GM12878 (cell line): ENCODE measurements at regions not wholly inside any gene's neighbourhood (a gene's known extent, or its start where the extent isn't known, plus 50 kb on each side); places are given as distances from the start of the nearest gene placed in this dataset.

Experiments used
- ATAC-seq: fragments of 200-7000 bp; cut with Tn5 transposase; 3 replicates; pipeline ENCODE4 v1.9.1; 2020; ENCODE audit warnings: mild to moderate bottlenecking, moderate library complexity
- BruUV-seq: library from RNA; stranded (reverse); fragments of 400-500 nt; replicated peaks from 2 replicates; lab custom pipeline; 2021; lab: Mats Ljungman, UMichigan
- CTCF ChIA-PET: fragments of 300-600 bp; sonication (Branson Sonifier 250); formaldehyde crosslinking; extraction: SDS; loops from one replicate; lab custom pipeline; 2021; ENCODE audit warnings: inconsistent platforms; lab: Yijun Ruan, JAX
- POLR2A ChIA-PET: fragments of 350-600 bp; formaldehyde crosslinking; extraction: SDS; loops from one replicate; lab custom pipeline; 2021; ENCODE audit warnings: inconsistent platforms; lab: Charles Lee
- RAD21 ChIA-PET: fragments of 300-600 bp; sonication (Branson Sonifier 250); formaldehyde crosslinking; loops from one replicate; lab custom pipeline; 2023; ENCODE audit warnings: antibody characterized with exemption; ENCODE audit not compliant: unreplicated experiment; lab: Charles Lee
- SMC1A ChIA-PET: fragments of 300-600 bp; sonication (Branson Sonifier 250); formaldehyde crosslinking; loops from one replicate; lab custom pipeline; 2023; ENCODE audit not compliant: unreplicated experiment, uncharacterized antibody; lab: Charles Lee
- DNase-seq: peaks from one replicate; pipeline ENCODE4 v3.0.0-alpha.2; 2011; ENCODE audit warnings: low read depth, low spot score
- FAIRE-seq: peaks from 3 replicates; lab custom pipeline; 2011; peaks lifted over from hg19 to GRCh38; lab: Jason Lieb, UNC
- H2AFZ ChIP-seq: 2 replicates; pipeline ENCODE4 v1.6.0; 2011; ENCODE audit warnings: low read depth, low read length, control low read depth; ENCODE audit not compliant: control insufficient read depth
- H3K27ac ChIP-seq: 2 replicates; pipeline ENCODE4 v1.5.1; 2011; ENCODE audit warnings: control low read depth; ENCODE audit not compliant: control insufficient read depth, insufficient read depth
- H3K27me3 ChIP-seq, 2 experiments: replicated peaks in 1 of 2; 2 replicates each; pipeline versions ENCODE4 v1.6.0 to v1.6.1; 2011; ENCODE audit warnings: low read length in 1 of 2; ENCODE audit not compliant: control insufficient read depth in 2 of 2, insufficient read depth in 2 of 2
- H3K36me3 ChIP-seq, 2 experiments: 2 replicates each; pipeline ENCODE4 v1.5.1; 2011; ENCODE audit warnings: low read length in 1 of 2; ENCODE audit not compliant: control insufficient read depth in 2 of 2, insufficient read depth in 2 of 2
- H3K4me1 ChIP-seq: 2 replicates; pipeline ENCODE4 v1.6.1; 2011; ENCODE audit warnings: mild to moderate bottlenecking, low read length, moderate library complexity, mixed read lengths; ENCODE audit not compliant: control insufficient read depth, insufficient read depth
- H3K4me2 ChIP-seq: 2 replicates; pipeline ENCODE4 v1.6.0; 2011; ENCODE audit warnings: control low read depth; ENCODE audit not compliant: control insufficient read depth, insufficient read depth
- H3K4me3 ChIP-seq: fragments of 200-600 bp; sonication (generic); 2 replicates; pipeline ENCODE4 v1.5.1; 2016
- H3K79me2 ChIP-seq: 2 replicates; pipeline ENCODE4 v1.6.0; 2011; ENCODE audit warnings: low read length; ENCODE audit not compliant: control insufficient read depth, insufficient read depth
- H3K9ac ChIP-seq: 2 replicates; pipeline ENCODE4 v1.8.0; 2011; ENCODE audit warnings: low read length, control low read depth, mixed read lengths; ENCODE audit not compliant: control insufficient read depth, insufficient read depth
- H3K9me3 ChIP-seq: replicated peaks from 3 replicates; pipeline ENCODE4 v1.5.1; 2011; ENCODE audit warnings: mild to moderate bottlenecking, low read length; ENCODE audit not compliant: control insufficient read depth, insufficient read depth
- H4K20me1 ChIP-seq: 2 replicates; pipeline ENCODE4 v1.6.0; 2011; ENCODE audit not compliant: control insufficient read depth, insufficient read depth
- CBX5 ChIP-seq: sonication (generic); IDR thresholded peaks from 2 replicates; pipeline ENCODE4 v1.6.1; 2016; ENCODE audit warnings: low read depth, moderate library complexity, mild to moderate bottlenecking, inconsistent platforms
- CHD4 ChIP-seq: fragments of 200-600 bp; sonication (generic); IDR thresholded peaks from 2 replicates; pipeline ENCODE4 v1.6.1; 2016; ENCODE audit warnings: mild to moderate bottlenecking
- CREB1 ChIP-seq: IDR thresholded peaks from 2 replicates; pipeline ENCODE4 v1.6.1; 2012; ENCODE audit warnings: low read depth, mild to moderate bottlenecking, inconsistent platforms
- CREM ChIP-seq: IDR thresholded peaks from 2 replicates; pipeline ENCODE4 v1.6.1; 2014; ENCODE audit warnings: antibody characterized with exemption, low read depth
- IRF4 ChIP-seq: IDR thresholded peaks from 2 replicates; pipeline ENCODE4 v1.6.1; 2011; ENCODE audit warnings: low read depth, low read length
- JUND ChIP-seq: IDR thresholded peaks from 2 replicates; pipeline ENCODE4 v1.6.1; 2012; ENCODE audit warnings: low read depth, mild to moderate bottlenecking, low read length, improper control_type of control experiment, moderate library complexity
- RCOR1 ChIP-seq: conservative IDR thresholded peaks from 2 replicates; pipeline ENCODE4 v1.6.1; 2012; ENCODE audit warnings: low read depth, low read length, improper control_type of control experiment
- RUNX3 ChIP-seq: IDR thresholded peaks from 2 replicates; pipeline ENCODE4 v1.6.1; 2012; ENCODE audit warnings: low read length, inconsistent platforms
- SP1 ChIP-seq: IDR thresholded peaks from one replicate; pipeline ENCODE4 v1.6.1; 2011; ENCODE audit warnings: low read depth, low read length
- SREBF2 ChIP-seq: IDR thresholded peaks from 2 replicates; pipeline ENCODE4 v1.6.1; 2012; ENCODE audit warnings: mild to moderate bottlenecking, low read length
- SRF ChIP-seq, 2 experiments: IDR thresholded peaks; 2 replicates each; pipeline ENCODE4 v1.6.1; 2011; ENCODE audit warnings: low read depth in 2 of 2, low read length in 2 of 2, mild to moderate bottlenecking in 1 of 2, moderate library complexity in 1 of 2
- STAT3 ChIP-seq: IDR thresholded peaks from 2 replicates; pipeline ENCODE4 v1.6.1; 2011; ENCODE audit warnings: low read depth, low read length, improper control_type of control experiment
- TARDBP ChIP-seq: IDR thresholded peaks from 2 replicates; pipeline ENCODE4 v1.6.1; 2016; ENCODE audit warnings: borderline replicate concordance
- TBL1XR1 ChIP-seq: IDR thresholded peaks from 2 replicates; pipeline ENCODE4 v1.6.1; 2012; ENCODE audit warnings: low read depth, low read length, improper control_type of control experiment
- TCF12 ChIP-seq: IDR thresholded peaks from 2 replicates; pipeline ENCODE4 v1.6.1; 2011; ENCODE audit warnings: low read depth, mild to moderate bottlenecking, low read length
- ZNF622 ChIP-seq: fragments of 450-650 bp; IDR thresholded peaks from 2 replicates; pipeline ENCODE4 v1.6.1; 2017; ENCODE audit warnings: mild to moderate bottlenecking, inconsistent platforms
- WGBS: methylation state at CpG from one replicate; pipeline ENCODE4 v1.1.6; 2016; ENCODE audit warnings: low lambda C conversion rate; ENCODE audit not compliant: insufficient replicate concordance, insufficient coverage; ENCODE audit errors: missing lambda C conversion rate; 5-methylcytosine and 5-hydroxymethylcytosine counted together
- in situ Hi-C: fragments of 300-500 bp; cut with MboI; formaldehyde crosslinking; loops from 9 replicates; pipeline ENCODE4 v1.14.3; 2018; ENCODE audit warnings: mixed read lengths
- intact Hi-C: fragments of 100-400 bp; cut with micrococcal nuclease; formaldehyde crosslinking; loops from one replicate; pipeline ENCODE4 v1.14.2; 2022; ENCODE audit not compliant: unreplicated experiment
- TF ChIP-seq, protein P1 (sequence below): IDR thresholded peaks from 2 replicates; pipeline ENCODE4 v1.6.1; 2011; ENCODE audit warnings: borderline replicate concordance, low read depth, mild to moderate bottlenecking, moderate library complexity, low read length; ENCODE audit not compliant: insufficient read depth, poor library complexity, severe bottlenecking
- TF ChIP-seq, protein P2 (sequence below): fragments of 450-650 bp; IDR thresholded peaks from 2 replicates; pipeline ENCODE4 v1.6.1; 2017; ENCODE audit warnings: borderline replicate concordance
- TF ChIP-seq, protein P3 (sequence below): fragments of 450-650 bp; IDR thresholded peaks from 2 replicates; pipeline ENCODE4 v1.6.1; 2016; ENCODE audit warnings: mild to moderate bottlenecking
- TF ChIP-seq, protein P4 (sequence below): fragments of 150-350 bp; IDR thresholded peaks from 2 replicates; pipeline ENCODE4 v1.6.1; 2014; ENCODE audit warnings: mild to moderate bottlenecking, low read depth, low read length

DNA sequence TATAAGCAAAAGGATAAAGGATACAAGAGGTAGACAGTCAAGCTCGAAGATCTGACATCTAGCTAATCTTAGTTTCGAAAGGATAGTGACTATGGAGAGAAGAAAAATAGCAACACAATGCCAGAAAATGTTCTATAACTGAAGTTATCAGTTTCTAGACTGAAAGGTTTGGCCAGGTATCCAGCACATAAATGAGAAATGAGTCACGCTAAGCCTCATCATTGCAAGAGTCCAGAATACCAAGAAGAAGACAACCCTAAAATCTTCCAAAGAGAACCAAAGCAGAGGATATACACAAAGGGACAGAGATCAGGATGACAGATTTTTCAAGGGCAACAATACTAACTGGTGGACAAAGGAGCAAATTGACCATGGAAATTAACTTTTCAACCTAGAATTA, 237.0 kb downstream of the POSTN start:
- in situ Hi-C loops (no loop called here), intact Hi-C loops (no loop called here)
- no peak for ATAC-seq
- Histone ChIP-seq H3K27me3 (no peaks in the 10 kb centered on the region), H3K9ac (no peak overlapping the region), H3K9me3 (no peaks in the 10 kb centered on the region), H3K4me2 (no peak overlapping the region), H2AFZ (no peak overlapping the region), H3K79me2 (no peaks in the 10 kb centered on the region), H3K27ac (no peak overlapping the region), H3K36me3 (no peaks in the 10 kb centered on the region), H3K4me1 (no peaks in the 10 kb centered on the region), H3K4me3 (no peak overlapping the region), H4K20me1 (no peaks in the 10 kb centered on the region)
- BruUV-seq, result no TSS peak
- ChIA-PET SMC1A (no interaction called here), POLR2A (no interaction called here), RAD21 (no interaction called here), CTCF (no interaction called here)
- WGBS, result 29% methylated on average over 3 of the region's 3 CpGs
- no peak for FAIRE-seq
- DNase-seq, result no peak
- TF ChIP-seq RCOR1 (no peak), CREB1 (no peak), ZNF622 (no peak), STAT3 (no peak), JUND (no peak), CREM (no peak), IRF4 (no peak), CHD4 (no peak), TBL1XR1 (no peak), CBX5 (no peak), SREBF2 (no peak), SRF (IDR thresholded peaks at IDR 0.05; ENCODE audit: low read depth in 2 of 2, low read length in 2 of 2) (no peak), SP1 (no peak), RUNX3 (no peak), TARDBP (no peak), TCF12 (no peak)
- TF ChIP-seq, protein P1, sequence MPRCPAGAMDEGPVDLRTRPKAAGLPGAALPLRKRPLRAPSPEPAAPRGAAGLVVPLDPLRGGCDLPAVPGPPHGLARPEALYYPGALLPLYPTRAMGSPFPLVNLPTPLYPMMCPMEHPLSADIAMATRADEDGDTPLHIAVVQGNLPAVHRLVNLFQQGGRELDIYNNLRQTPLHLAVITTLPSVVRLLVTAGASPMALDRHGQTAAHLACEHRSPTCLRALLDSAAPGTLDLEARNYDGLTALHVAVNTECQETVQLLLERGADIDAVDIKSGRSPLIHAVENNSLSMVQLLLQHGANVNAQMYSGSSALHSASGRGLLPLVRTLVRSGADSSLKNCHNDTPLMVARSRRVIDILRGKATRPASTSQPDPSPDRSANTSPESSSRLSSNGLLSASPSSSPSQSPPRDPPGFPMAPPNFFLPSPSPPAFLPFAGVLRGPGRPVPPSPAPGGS, result no peak
- TF ChIP-seq, protein P2, sequence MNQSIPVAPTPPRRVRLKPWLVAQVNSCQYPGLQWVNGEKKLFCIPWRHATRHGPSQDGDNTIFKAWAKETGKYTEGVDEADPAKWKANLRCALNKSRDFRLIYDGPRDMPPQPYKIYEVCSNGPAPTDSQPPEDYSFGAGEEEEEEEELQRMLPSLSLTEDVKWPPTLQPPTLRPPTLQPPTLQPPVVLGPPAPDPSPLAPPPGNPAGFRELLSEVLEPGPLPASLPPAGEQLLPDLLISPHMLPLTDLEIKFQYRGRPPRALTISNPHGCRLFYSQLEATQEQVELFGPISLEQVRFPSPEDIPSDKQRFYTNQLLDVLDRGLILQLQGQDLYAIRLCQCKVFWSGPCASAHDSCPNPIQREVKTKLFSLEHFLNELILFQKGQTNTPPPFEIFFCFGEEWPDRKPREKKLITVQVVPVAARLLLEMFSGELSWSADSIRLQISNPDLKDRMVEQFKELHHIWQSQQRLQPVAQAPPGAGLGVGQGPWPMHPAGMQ, result no peak
- TF ChIP-seq, protein P3, sequence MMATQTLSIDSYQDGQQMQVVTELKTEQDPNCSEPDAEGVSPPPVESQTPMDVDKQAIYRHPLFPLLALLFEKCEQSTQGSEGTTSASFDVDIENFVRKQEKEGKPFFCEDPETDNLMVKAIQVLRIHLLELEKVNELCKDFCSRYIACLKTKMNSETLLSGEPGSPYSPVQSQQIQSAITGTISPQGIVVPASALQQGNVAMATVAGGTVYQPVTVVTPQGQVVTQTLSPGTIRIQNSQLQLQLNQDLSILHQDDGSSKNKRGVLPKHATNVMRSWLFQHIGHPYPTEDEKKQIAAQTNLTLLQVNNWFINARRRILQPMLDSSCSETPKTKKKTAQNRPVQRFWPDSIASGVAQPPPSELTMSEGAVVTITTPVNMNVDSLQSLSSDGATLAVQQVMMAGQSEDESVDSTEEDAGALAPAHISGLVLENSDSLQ, result no peak
- TF ChIP-seq, protein P4, sequence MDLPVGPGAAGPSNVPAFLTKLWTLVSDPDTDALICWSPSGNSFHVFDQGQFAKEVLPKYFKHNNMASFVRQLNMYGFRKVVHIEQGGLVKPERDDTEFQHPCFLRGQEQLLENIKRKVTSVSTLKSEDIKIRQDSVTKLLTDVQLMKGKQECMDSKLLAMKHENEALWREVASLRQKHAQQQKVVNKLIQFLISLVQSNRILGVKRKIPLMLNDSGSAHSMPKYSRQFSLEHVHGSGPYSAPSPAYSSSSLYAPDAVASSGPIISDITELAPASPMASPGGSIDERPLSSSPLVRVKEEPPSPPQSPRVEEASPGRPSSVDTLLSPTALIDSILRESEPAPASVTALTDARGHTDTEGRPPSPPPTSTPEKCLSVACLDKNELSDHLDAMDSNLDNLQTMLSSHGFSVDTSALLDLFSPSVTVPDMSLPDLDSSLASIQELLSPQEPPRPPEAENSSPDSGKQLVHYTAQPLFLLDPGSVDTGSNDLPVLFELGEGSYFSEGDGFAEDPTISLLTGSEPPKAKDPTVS, result no peak
